ENCODE measurements at regions not wholly inside any gene's neighbourhood (a gene's known extent, or its start where the extent isn't known, plus 50 kb on each side); places are given as distances from the start of the nearest gene placed in this dataset.

GRCh38 chr12:34217660-34218059 lies 195.4 kb downstream of the ALG10 start:
- POLR2A ChIA-PET: no interaction called here
- Histone ChIP-seq H3K9ac (no peak overlapping the region), H3K4me3 (ENCODE audit: low read depth in 2 of 2, low read length in 1 of 2) (no peak overlapping the region), H3K4me2 (no peak overlapping the region), H3K27ac (ENCODE audit: low read depth in 2 of 2, low read length in 1 of 2) (no peak overlapping the region), H3K27me3 (ENCODE audit: insufficient read depth) (peaks cover 6% of the 10 kb centered on the region; the same call in 1 of the 2 replicates), H3K79me2 (ENCODE audit: insufficient read depth) (no peaks in the 10 kb centered on the region), H3K4me1 (ENCODE audit: control insufficient read depth in 1 of 2, insufficient read depth in 2 of 2, low read depth in 1 of 2, low read length in 1 of 2) (peaks cover 0 to 4% of the 10 kb centered on the region in 2 experiments; a peak in 1 of 4 replicates), H2AFZ (ENCODE audit: low read depth) (no peak overlapping the region), H3K9me3 (no peaks in the 10 kb centered on the region), H3F3A (replicated peaks; ENCODE audit: insufficient read depth) (no peaks in the 10 kb centered on the region), H3K9me2 (no peaks in the 10 kb centered on the region), H4K20me1 (ENCODE audit: insufficient read depth) (no peaks in the 10 kb centered on the region), H3K36me3 (replicated peaks in 1 of 2; ENCODE audit: control insufficient read depth in 1 of 2, insufficient read depth in 2 of 2, low read length in 1 of 2) (no peaks in the 10 kb centered on the region)
- CTCF ChIA-PET: interaction anchor here (0.6 to 1.7 kb wide), 4 partner anchors 55 to 667 kb away, joined by 3 to 15 read pairs (median 3); no protein-coding TSS in a partner anchor
- TF ChIP-seq GABPA (IDR thresholded peaks at IDR 0.05; ENCODE audit: low read depth) (no peak), MEF2A (IDR thresholded peaks at IDR 0.05; ENCODE audit: borderline replicate concordance, low read depth) (no peak)
- DNase-seq: no peak
- WGBS (ENCODE audit: low lambda C conversion rate): 58% methylated on average over 12 of the region's 14 CpGs

DNA sequence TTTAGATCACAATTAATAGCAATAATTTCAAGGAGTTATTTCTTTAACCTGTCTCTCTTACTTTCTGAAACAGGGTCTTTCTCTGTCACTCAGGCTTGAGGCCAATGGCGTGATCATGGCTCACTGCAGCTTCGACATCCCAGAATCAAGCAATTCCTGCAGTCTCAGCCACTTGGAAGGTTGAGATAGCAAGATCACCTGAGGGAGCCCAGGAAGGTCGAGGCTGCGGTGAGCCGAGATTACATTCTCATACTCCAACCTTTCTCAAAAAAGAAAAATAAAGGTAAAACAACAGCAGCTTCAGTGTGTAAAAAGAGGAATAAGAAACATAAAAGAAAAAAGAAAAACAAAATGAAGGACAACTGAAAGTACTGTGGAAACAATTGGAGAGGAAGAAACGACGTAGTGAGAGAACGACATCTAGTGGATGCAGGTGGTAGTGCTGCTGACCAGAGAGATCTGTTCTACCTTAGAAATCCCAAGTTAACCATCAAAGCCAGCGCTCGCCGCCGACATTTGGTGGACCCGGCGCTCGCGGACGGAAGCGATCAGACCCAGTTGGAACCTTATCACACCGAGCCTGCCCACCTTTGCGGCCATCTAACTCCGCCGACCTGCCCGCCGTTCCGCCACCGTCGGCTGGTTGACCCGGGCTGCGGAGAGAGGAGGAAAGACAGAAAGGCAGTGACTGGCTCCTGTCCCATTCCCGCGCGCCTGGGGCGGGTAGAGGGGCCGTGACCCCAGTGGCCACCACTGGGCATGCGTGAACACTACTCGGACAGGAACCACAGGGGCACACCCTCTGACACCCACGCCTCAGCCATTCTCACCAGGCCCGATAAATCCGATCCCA lies 196.1 kb downstream of the ALG10 start:
- Histone ChIP-seq H3K9ac (no peak overlapping the region; the same call in 1 of the 2 replicates), H3K36me3 (replicated peaks in 1 of 2; ENCODE audit: control insufficient read depth in 1 of 2, insufficient read depth in 2 of 2, low read length in 1 of 2) (no peaks in the 10 kb centered on the region), H3K4me2 (peak overlapping the region; percentile 96), H4K20me1 (ENCODE audit: insufficient read depth) (no peaks in the 10 kb centered on the region), H3K9me2 (no peaks in the 10 kb centered on the region), H3K79me2 (ENCODE audit: insufficient read depth) (no peaks in the 10 kb centered on the region), H2AFZ (ENCODE audit: low read depth) (peak overlapping the region; percentile 97), H3K9me3 (no peaks in the 10 kb centered on the region), H3K27me3 (ENCODE audit: insufficient read depth) (peaks cover 6% of the 10 kb centered on the region; the same call in 1 of the 2 replicates), H3F3A (replicated peaks; ENCODE audit: insufficient read depth) (no peaks in the 10 kb centered on the region), H3K27ac (ENCODE audit: low read depth in 2 of 2, low read length in 1 of 2) (no peak overlapping the region), H3K4me1 (ENCODE audit: control insufficient read depth in 1 of 2, insufficient read depth in 2 of 2, low read depth in 1 of 2, low read length in 1 of 2) (peaks cover 0 to 4% of the 10 kb centered on the region in 2 experiments; a peak in 1 of 4 replicates), H3K4me3 (ENCODE audit: low read depth in 2 of 2, low read length in 1 of 2) (peak overlapping the region; percentile 51 to 68)
- TF ChIP-seq, protein P1, sequence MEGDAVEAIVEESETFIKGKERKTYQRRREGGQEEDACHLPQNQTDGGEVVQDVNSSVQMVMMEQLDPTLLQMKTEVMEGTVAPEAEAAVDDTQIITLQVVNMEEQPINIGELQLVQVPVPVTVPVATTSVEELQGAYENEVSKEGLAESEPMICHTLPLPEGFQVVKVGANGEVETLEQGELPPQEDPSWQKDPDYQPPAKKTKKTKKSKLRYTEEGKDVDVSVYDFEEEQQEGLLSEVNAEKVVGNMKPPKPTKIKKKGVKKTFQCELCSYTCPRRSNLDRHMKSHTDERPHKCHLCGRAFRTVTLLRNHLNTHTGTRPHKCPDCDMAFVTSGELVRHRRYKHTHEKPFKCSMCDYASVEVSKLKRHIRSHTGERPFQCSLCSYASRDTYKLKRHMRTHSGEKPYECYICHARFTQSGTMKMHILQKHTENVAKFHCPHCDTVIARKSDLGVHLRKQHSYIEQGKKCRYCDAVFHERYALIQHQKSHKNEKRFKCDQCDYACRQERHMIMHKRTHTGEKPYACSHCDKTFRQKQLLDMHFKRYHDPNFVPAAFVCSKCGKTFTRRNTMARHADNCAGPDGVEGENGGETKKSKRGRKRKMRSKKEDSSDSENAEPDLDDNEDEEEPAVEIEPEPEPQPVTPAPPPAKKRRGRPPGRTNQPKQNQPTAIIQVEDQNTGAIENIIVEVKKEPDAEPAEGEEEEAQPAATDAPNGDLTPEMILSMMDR (IDR thresholded peaks at IDR 0.05): peak; percentile 93
- no peak for TF ChIP-seq EZH2phosphoT487 (IDR thresholded peaks at IDR 0.05; ENCODE audit: borderline replicate concordance, low read depth)
- TF ChIP-seq NRF1 (IDR thresholded peaks at IDR 0.05; ENCODE audit: low read depth, low read length): 0 out of 2 replicates have a peak, but pooled peaks have one; percentile 11
- TF ChIP-seq USF1 (IDR thresholded peaks at IDR 0.05; ENCODE audit: borderline replicate concordance, low read depth): no peak
- no peak for TF ChIP-seq JUND (IDR thresholded peaks at IDR 0.05)
- TF ChIP-seq NFIC (IDR thresholded peaks at IDR 0.05; ENCODE audit: borderline replicate concordance): no peak
- peak; percentile 77 for TF ChIP-seq RAD21 (IDR thresholded peaks at IDR 0.05; ENCODE audit: low read length)
- no peak for TF ChIP-seq EP300 (IDR thresholded peaks at IDR 0.05; ENCODE audit: borderline replicate concordance in 1 of 2, low read depth in 1 of 2, low read length in 1 of 2)
- TF ChIP-seq SMC3 (IDR thresholded peaks at IDR 0.05; ENCODE audit: low read depth, low read length): peak; percentile 71
- no peak for TF ChIP-seq ELF1 (IDR thresholded peaks at IDR 0.05)
- TF ChIP-seq POLR2AphosphoS5 (IDR thresholded peaks at IDR 0.05; ENCODE audit: low read depth, low read length): no peak
- no peak for TF ChIP-seq PBX3 (IDR thresholded peaks at IDR 0.05)
- no peak for TF ChIP-seq FOXJ3 (CRISPR knock-in tag; IDR thresholded peaks at IDR 0.05)
- DNase-seq: peak; percentile 77
- ChIA-PET POLR2A (no interaction called here), CTCF (interaction anchor here (0.6 to 1.7 kb wide), 4 partner anchors 56 to 667 kb away, joined by 3 to 15 read pairs (median 3); no protein-coding TSS in a partner anchor)
- WGBS (ENCODE audit: low lambda C conversion rate): 1% methylated on average over 27 of the region's 39 CpGs
